Left ventricle myocardium inferior (tissue), 1 donor: ENCODE measurements at regions not wholly inside any gene's neighbourhood (a gene's known extent, or its start where the extent isn't known, plus 50 kb on each side); places are given as distances from the start of the nearest gene placed in this dataset.

Experiments used
- DNase-seq: peaks from one replicate; pipeline ENCODE4 v3.0.0-alpha.2; 2020
- H3K27ac ChIP-seq: fragments of 200-600 bp; replicated peaks from 2 replicates; pipeline ENCODE4 v1.8.0; 2021
- H3K27me3 ChIP-seq: fragments of 200-600 bp; 2 replicates; pipeline ENCODE4 v1.8.0; 2021; ENCODE audit warnings: low read depth
- H3K36me3 ChIP-seq: fragments of 200-600 bp; 2 replicates; pipeline ENCODE4 v1.8.0; 2021
- H3K4me1 ChIP-seq: fragments of 200-600 bp; 2 replicates; pipeline ENCODE4 v1.8.0; 2021
- H3K4me3 ChIP-seq: fragments of 200-600 bp; 2 replicates; pipeline ENCODE4 v1.8.0; 2021; ENCODE audit warnings: mild to moderate bottlenecking, moderate library complexity
- H3K9me3 ChIP-seq: fragments of 200-600 bp; replicated peaks from 2 replicates; pipeline ENCODE4 v1.8.0; 2021
- CTCF ChIP-seq: fragments of 200-600 bp; IDR thresholded peaks from 2 replicates; pipeline ENCODE4 v1.8.0; 2021; ENCODE audit warnings: antibody characterized with exemption, mild to moderate bottlenecking, borderline replicate concordance
- intact Hi-C: fragments of 100-400 bp; cut with micrococcal nuclease; formaldehyde crosslinking; loops from one replicate; pipeline ENCODE4 v1.11.0; 2022
- donor health status: DM: no; HTN: yes; CAD: no; lungs with severe emphysema.

DNA sequence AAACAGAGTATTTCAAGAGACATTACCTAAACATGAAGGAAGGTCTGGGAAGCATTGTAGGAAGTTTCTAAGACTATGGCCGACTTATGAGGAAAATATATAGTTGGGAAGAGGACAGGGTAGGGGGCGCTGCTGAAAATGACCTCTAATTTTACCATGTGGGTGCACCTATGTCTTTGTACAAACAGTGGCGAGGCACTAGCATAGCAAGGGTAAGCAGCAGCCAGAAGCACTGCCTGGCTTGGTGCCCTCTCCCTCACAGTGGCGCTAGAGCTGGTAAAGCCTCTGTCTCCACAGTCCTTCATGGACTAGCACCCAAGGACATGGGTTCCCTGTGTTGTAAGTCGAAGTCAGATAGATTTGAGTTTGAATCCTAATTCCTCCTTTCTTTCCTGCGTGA, 461.2 kb downstream of the INHBA start:
- DNase-seq = no peak

GRCh38 chr7:41239596-41239995, 463.3 kb downstream of the INHBA start:
- intact Hi-C loops = no loop called here
- TF ChIP-seq CTCF = no peak
- H3K27me3 ChIP-seq = no peaks in the 10 kb centered on the region

More for the DNA sequence above, 461.2 kb downstream of the INHBA start:
- H3K36me3 ChIP-seq = no peaks in the 10 kb centered on the region
- intact Hi-C loops = no loop called here
- H3K9me3 ChIP-seq = no peaks in the 10 kb centered on the region
- TF ChIP-seq CTCF = no peak
- no peak overlapping the region for H3K27ac ChIP-seq
- no peak overlapping the region for H3K4me3 ChIP-seq
- H3K27me3 ChIP-seq = no peaks in the 10 kb centered on the region
- H3K4me1 ChIP-seq = no peaks in the 10 kb centered on the region

GRCh38 chr7:41238851-41239331, 464.0 kb downstream of the INHBA start:
- TF ChIP-seq CTCF = no peak
- Histone ChIP-seq H3K36me3 (no peaks in the 10 kb centered on the region), H3K27me3 (no peaks in the 10 kb centered on the region), H3K27ac (no peak overlapping the region), H3K4me1 (no peaks in the 10 kb centered on the region), H3K4me3 (no peak overlapping the region), H3K9me3 (no peaks in the 10 kb centered on the region)
- DNase-seq = no peak
- intact Hi-C loops = no loop called here

More at GRCh38 chr7:41239596-41239995, 463.3 kb downstream of the INHBA start:
- Histone ChIP-seq H3K27ac (no peak overlapping the region), H3K36me3 (no peaks in the 10 kb centered on the region), H3K4me1 (no peaks in the 10 kb centered on the region), H3K9me3 (no peaks in the 10 kb centered on the region), H3K4me3 (no peak overlapping the region)
- no peak for DNase-seq

- Histone ChIP-seq H3K9me3 (no peaks in the 10 kb centered on the region), H3K27me3 (no peaks in the 10 kb centered on the region), H3K27ac (no peak overlapping the region), H3K36me3 (no peaks in the 10 kb centered on the region), H3K4me3 (no peak overlapping the region), H3K4me1 (no peaks in the 10 kb centered on the region)
- intact Hi-C loops = no loop called here
- TF ChIP-seq CTCF = no peak
- DNase-seq = no peak
These were observed 464.9 kb downstream of the INHBA start for GRCh38 chr7:41237956-41238355.

GRCh38 chr7:41232086-41232485, 470.8 kb downstream of the INHBA start:
- no peaks in the 10 kb centered on the region for H3K4me1 ChIP-seq
- peaks cover 30% of the 10 kb centered on the region for H3K9me3 ChIP-seq
- H3K36me3 ChIP-seq = no peaks in the 10 kb centered on the region
- no peaks in the 10 kb centered on the region for H3K27me3 ChIP-seq
- H3K4me3 ChIP-seq = no peak overlapping the region
- intact Hi-C loops = no loop called here
- H3K27ac ChIP-seq = no peak overlapping the region
- no peak for DNase-seq
- TF ChIP-seq CTCF = no peak
